ENCODE measurements at regions not wholly inside any gene's neighbourhood (a gene's known extent, or its start where the extent isn't known, plus 50 kb on each side); places are given as distances from the start of the nearest gene placed in this dataset.

DNA sequence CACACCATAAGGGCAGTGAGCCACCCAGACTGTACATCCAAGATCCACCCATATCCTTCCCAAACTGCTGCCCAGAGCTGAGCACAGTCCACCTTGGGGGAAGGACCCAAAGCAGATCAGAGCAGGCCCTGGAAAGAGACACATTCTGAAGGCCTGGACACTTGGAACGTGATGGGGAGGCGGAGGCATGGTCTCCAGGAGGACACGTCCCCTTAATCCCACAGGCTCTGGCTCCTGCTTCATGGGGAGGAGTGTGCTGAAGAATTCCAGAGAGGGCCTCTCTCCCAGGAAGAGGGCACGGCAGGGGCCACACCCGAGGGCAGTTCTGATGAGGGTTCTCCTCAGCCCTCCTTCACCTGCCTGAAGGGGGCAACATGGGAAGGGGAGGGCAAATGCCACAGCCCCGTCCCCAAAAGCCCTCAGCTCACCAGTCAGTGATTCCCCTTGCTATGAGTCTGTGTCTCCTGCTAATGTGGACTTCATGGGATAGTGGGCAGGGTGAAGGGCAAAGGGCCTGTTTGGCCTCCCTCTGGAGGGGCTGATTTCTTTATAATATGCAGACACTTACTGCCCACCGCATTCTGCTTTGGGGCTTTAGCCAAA is 276.8 kb downstream of the ENC1 start:
- Histone ChIP-seq H3K27me3 (no peaks in the 10 kb centered on the region), H3K36me3 (ENCODE audit: low read depth, missing control alignments) (no peaks in the 10 kb centered on the region), H3K27ac (peak overlapping the region in 1 of 2 donors; percentile 46), H3K4me1 (peaks cover 42% of the 10 kb centered on the region), H3K9me3 (no peaks in the 10 kb centered on the region), H3K4me3 (no peak overlapping the region)
- intact Hi-C loops (cut with DNase I; ENCODE audit: low total_unique reads): no loop called here
- TF ChIP-seq, protein P1, sequence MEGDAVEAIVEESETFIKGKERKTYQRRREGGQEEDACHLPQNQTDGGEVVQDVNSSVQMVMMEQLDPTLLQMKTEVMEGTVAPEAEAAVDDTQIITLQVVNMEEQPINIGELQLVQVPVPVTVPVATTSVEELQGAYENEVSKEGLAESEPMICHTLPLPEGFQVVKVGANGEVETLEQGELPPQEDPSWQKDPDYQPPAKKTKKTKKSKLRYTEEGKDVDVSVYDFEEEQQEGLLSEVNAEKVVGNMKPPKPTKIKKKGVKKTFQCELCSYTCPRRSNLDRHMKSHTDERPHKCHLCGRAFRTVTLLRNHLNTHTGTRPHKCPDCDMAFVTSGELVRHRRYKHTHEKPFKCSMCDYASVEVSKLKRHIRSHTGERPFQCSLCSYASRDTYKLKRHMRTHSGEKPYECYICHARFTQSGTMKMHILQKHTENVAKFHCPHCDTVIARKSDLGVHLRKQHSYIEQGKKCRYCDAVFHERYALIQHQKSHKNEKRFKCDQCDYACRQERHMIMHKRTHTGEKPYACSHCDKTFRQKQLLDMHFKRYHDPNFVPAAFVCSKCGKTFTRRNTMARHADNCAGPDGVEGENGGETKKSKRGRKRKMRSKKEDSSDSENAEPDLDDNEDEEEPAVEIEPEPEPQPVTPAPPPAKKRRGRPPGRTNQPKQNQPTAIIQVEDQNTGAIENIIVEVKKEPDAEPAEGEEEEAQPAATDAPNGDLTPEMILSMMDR (IDR thresholded peaks at IDR 0.05): no peak
- TF ChIP-seq POLR2A (IDR thresholded peaks at IDR 0.05): no peak
- 89 to 90% methylated on average over 4 to 7 of the region's 7 CpGs for WGBS, 2 donors
- DNase-seq: no peak

DNA sequence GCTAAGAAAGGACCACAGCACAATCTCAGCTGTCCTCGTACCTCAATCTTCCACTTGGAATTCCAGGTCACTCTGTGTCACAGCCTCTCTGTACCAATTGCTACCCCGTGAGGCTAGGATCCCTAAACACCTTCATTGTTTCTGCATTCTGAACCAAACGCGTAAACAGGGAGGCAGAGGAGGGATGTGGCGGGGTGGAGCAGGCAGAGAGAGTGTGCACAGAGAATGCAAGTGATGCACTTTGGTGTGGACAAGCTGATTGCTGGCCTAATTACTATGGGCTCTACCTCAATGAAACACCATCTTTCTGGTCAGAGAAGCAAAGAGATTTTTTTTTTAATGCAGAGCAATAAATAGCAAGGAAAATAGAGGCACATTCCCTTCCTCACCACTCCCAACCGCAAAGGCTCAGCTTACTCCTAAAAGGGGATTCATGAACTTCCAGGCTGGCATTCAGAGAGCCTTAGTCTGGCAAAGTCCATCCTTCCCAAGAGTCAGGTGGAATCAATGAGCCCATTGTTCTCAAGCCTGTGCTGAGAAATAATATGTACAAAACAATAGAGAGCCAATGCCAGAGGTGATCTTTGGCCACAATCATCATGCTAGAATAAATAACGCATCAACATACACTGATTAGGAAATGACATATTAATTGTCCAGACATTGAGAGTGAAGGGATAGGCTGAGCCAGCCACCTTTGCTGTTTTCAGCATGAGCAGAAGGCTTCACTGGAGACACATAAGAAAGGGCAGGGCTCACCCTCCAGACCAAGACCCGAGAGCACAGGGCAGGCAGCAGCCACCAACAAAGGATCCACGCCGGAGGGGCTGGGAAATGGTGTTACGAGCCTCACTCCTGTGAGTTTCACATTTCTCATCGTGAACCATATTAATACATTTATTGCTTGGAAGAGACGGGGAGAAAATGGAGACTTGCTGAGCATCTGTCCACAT is 278.8 kb downstream of the ENC1 start:
- intact Hi-C loops (cut with DNase I; ENCODE audit: low total_unique reads): no loop called here
- TF ChIP-seq, protein P1 (IDR thresholded peaks at IDR 0.05): no peak
- no peak for TF ChIP-seq POLR2A (IDR thresholded peaks at IDR 0.05)
- no peaks in the 10 kb centered on the region for H3K36me3 ChIP-seq (ENCODE audit: low read depth, missing control alignments)
- no peaks in the 10 kb centered on the region for H3K27me3 ChIP-seq
- H3K9me3 ChIP-seq: no peaks in the 10 kb centered on the region
- 74 to 77% methylated on average over 13 of the region's 13 CpGs for WGBS, 2 donors
- DNase-seq: no peak
- H3K4me1 ChIP-seq: peaks cover 35% of the 10 kb centered on the region
- H3K4me3 ChIP-seq: no peak overlapping the region
- peak overlapping the region; percentile 49 to 71 for H3K27ac ChIP-seq

DNA sequence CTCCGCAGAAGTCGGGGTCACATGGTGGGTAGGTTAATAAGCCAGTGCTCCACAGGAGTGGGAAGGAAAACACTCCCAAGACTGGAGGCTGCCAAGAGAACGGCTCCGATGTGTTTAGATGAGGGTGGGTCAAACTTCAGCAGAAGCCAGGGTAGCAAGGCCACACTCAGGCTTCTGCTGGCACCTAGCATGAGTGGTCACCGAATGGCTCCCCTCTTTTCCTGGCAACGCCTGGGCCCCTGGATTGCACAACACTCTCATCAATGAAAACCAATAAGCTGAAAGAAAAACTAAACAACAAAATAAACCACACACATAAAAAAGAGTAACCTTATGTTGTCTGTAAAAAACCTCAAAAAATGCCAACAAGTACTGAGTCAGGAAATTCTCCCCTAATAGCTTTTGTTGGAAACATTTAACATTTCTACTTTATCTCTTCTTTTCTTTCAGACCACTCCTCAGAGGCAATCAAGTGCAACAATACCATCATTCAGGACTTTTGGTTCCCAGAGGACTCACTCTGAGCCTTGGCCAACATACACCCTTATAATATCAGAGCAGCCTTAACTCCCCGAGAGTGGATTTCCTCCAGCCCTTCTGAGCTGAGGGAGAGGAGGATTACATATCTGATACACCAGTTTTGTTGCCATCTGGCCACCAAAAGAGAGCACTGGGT is 279.9 kb downstream of the ENC1 start:
- 39 to 48% methylated on average over 7 of the region's 7 CpGs for WGBS, 2 donors

DNA sequence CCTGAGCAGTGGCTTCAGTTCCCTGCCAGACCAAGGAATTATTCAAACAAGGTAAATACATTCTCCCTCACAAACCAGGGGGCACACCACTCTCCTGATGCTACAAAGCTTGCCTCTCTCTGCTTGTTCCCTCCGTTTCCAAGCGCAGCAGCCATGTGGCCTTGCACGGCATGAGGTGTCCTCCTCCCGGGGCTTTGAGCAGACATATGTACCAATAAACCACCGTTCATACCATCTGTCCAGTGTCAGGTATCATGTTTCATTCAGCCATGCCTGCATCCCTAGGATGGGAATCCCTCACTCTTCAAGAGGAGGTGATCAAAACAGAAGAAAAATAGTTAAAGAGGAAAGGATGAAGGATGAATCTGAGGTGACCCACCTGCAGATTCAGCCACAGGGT is 282.7 kb downstream of the ENC1 start:
- H3K4me3 ChIP-seq: no peak overlapping the region
- no peak overlapping the region for H3K27ac ChIP-seq
- H3K27me3 ChIP-seq: no peaks in the 10 kb centered on the region
- no peaks in the 10 kb centered on the region for H3K9me3 ChIP-seq
- intact Hi-C loops (cut with DNase I; ENCODE audit: low total_unique reads): no loop called here
- 53 to 75% methylated on average over 4 to 5 of the region's 5 CpGs for WGBS, 2 donors
- H3K36me3 ChIP-seq (ENCODE audit: low read depth, missing control alignments): no peaks in the 10 kb centered on the region
- no peak for TF ChIP-seq POLR2A (IDR thresholded peaks at IDR 0.05)
- TF ChIP-seq, protein P1 (IDR thresholded peaks at IDR 0.05): no peak
- H3K4me1 ChIP-seq: peaks cover 41% of the 10 kb centered on the region
- DNase-seq: no peak

More for the DNA sequence above, 279.9 kb downstream of the ENC1 start:
- H3K9me3 ChIP-seq: no peaks in the 10 kb centered on the region
- H3K4me1 ChIP-seq: peaks cover 42% of the 10 kb centered on the region
- peak overlapping the region; percentile 67 to 71 for H3K27ac ChIP-seq
- DNase-seq: peak; percentile 61
- intact Hi-C loops (cut with DNase I; ENCODE audit: low total_unique reads): no loop called here
- no peak overlapping the region for H3K4me3 ChIP-seq
- no peaks in the 10 kb centered on the region for H3K36me3 ChIP-seq (ENCODE audit: low read depth, missing control alignments)
- no peaks in the 10 kb centered on the region for H3K27me3 ChIP-seq
- no peak for TF ChIP-seq POLR2A (IDR thresholded peaks at IDR 0.05)
- TF ChIP-seq, protein P1 (IDR thresholded peaks at IDR 0.05): no peak

All from testis (tissue), 2 donors.